ENCODE measurements at regions not wholly inside any gene's neighbourhood (a gene's known extent, or its start where the extent isn't known, plus 50 kb on each side); places are given as distances from the start of the nearest gene placed in this dataset.

GRCh38 chr3:38980938-38981337 lies 70.8 kb downstream of the SCN11A start (continued):
- TF ChIP-seq, protein P1, sequence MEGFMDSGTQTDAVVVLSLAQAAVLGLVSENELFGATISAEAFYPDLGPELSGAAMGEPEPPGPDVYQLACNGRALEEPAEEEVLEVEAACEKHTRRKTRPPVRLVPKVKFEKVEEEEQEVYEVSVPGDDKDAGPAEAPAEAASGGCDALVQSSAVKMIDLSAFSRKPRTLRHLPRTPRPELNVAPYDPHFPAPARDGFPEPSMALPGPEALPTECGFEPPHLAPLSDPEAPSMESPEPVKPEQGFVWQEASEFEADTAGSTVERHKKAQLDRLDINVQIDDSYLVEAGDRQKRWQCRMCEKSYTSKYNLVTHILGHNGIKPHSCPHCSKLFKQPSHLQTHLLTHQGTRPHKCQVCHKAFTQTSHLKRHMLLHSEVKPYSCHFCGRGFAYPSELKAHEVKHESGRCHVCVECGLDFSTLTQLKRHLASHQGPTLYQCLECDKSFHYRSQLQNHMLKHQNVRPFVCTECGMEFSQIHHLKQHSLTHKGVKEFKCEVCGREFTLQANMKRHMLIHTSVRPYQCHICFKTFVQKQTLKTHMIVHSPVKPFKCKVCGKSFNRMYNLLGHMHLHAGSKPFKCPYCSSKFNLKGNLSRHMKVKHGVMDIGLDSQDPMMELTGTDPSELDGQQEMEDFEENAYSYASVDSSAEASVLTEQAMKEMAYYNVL (CRISPR knock-in tag; IDR thresholded peaks at IDR 0.05; ENCODE audit: borderline replicate concordance) = no peak
- TF ChIP-seq MED13 (CRISPR knock-in tag; IDR thresholded peaks at IDR 0.05) (no peak), ZNF749 (CRISPR knock-in tag; IDR thresholded peaks at IDR 0.05; ENCODE audit: borderline replicate concordance) (no peak), FUBP1 (CRISPR knock-in tag; IDR thresholded peaks at IDR 0.05; ENCODE audit: borderline replicate concordance) (no peak)

- in situ Hi-C loops (cut with HindIII; ENCODE audit: extremely low pct_ligation_motif_present, low pct_unique_long_range_greater_than_20kb) = no loop called here
- no TSS peak for BruUV-seq (replicated peaks)
These were observed 73.0 kb downstream of the SCN11A start for GRCh38 chr3:38978729-38979128.

More at GRCh38 chr3:38978729-38979128, 73.0 kb downstream of the SCN11A start:
- Histone ChIP-seq H2AFZ (ENCODE audit: low read length) (no peak overlapping the region), H3K27me3 (ENCODE audit: control insufficient read depth in 1 of 2, insufficient read depth in 2 of 2, low read length in 2 of 2) (peaks cover 2 to 15% of the 10 kb centered on the region in 2 experiments; a peak in 3 of 5 replicates), H3K79me2 (ENCODE audit: insufficient read depth, low read length) (no peaks in the 10 kb centered on the region), H3K9ac (ENCODE audit: insufficient read depth, low read depth, low read length) (no peak overlapping the region), H3K36me3 (replicated peaks in 1 of 2; ENCODE audit: control insufficient read depth in 1 of 2, insufficient read depth in 2 of 2, low read length in 2 of 2) (no peaks in the 10 kb centered on the region), H3K4me2 (ENCODE audit: low read depth, low read length) (no peak overlapping the region), H3K4me3 (replicated peaks in 1 of 3; ENCODE audit: insufficient read depth in 1 of 3, low read depth in 2 of 3, low read length in 3 of 3) (no peak overlapping the region), H3K4me1 (ENCODE audit: insufficient read depth, low read length) (no peaks in the 10 kb centered on the region), H3K9me3 (ENCODE audit: low read length) (no peaks in the 10 kb centered on the region), H4K20me1 (ENCODE audit: insufficient read depth, low read length) (no peaks in the 10 kb centered on the region), H3K27ac (ENCODE audit: extremely low read length, insufficient read depth, low read length) (no peak overlapping the region)
- ChIA-PET CTCF (ENCODE audit: low intra/inter-chr PET ratio, low total read pairs) (no interaction called here), POLR2A (no interaction called here)
- no peak for DNase-seq (ENCODE audit: low spot score)
- ATAC-seq = no peak
- 25% methylated on average over 6 of the region's 6 CpGs for WGBS (ENCODE audit: low lambda C conversion rate)
- FAIRE-seq = no peak
- TF ChIP-seq ZNF367 (CRISPR knock-in tag; IDR thresholded peaks at IDR 0.05; ENCODE audit: borderline replicate concordance) = no peak
- intact Hi-C loops (cut with micrococcal nuclease; ENCODE audit: unreplicated experiment) = no loop called here
